Peyer's patch (tissue), 4 donors: ENCODE measurements at regions not wholly inside any gene's neighbourhood (a gene's known extent, or its start where the extent isn't known, plus 50 kb on each side); places are given as distances from the start of the nearest gene placed in this dataset.

Source experiments
- DNase-seq, 3 donors: peaks; one replicate each; pipeline ENCODE4 v3.0.0-alpha.2; 2017 to 2019
- H3K27ac ChIP-seq, 4 donors: fragments of 200-600 bp; sonication (generic); one replicate each; pipeline ENCODE4 v1.5.1; 2016 to 2019
- H3K27me3 ChIP-seq, 2 donors: fragments of 200-600 bp; sonication (generic); one replicate each; pipeline ENCODE4 v1.5.1; 2019
- H3K36me3 ChIP-seq, 3 donors: fragments of 200-600 bp; sonication (generic); one replicate each; pipeline ENCODE4 v1.5.1; 2016 to 2019
- H3K4me1 ChIP-seq, 4 donors: fragments of 200-600 bp; sonication (generic); one replicate each; pipeline ENCODE4 v1.5.1; 2016 to 2019
- H3K4me3 ChIP-seq, 4 donors: fragments of 200-600 bp; sonication (generic); 1 replicate in 3 of 4; 2 replicates in 1 of 4; pipeline ENCODE4 v1.5.1; 2016 to 2019; ENCODE audit warnings: mild to moderate bottlenecking in 1 of 4
- H3K9me3 ChIP-seq, 4 donors: fragments of 200-600 bp; sonication (generic); one replicate each; pipeline ENCODE4 v1.5.1; 2016 to 2019; ENCODE audit warnings: mild to moderate bottlenecking in 1 of 4
- POLR2A ChIP-seq, 2 donors: fragments of 450-650 bp; IDR thresholded peaks; one replicate each; pipeline ENCODE4 v1.5.1; 2017; ENCODE audit warnings: antibody characterized with exemption in 2 of 2, mild to moderate bottlenecking in 2 of 2, moderate library complexity in 2 of 2
- TF ChIP-seq, protein P1 (sequence below), 6 experiments: fragments of 450-650 bp in 4 of 6; fragments of 200-600 bp in 2 of 6; sonication (generic) in 1 of 6; IDR thresholded peaks; one replicate each; pipeline ENCODE4 v1.5.1; 2017 to 2019; ENCODE audit warnings: antibody characterized with exemption in 6 of 6, mild to moderate bottlenecking in 3 of 6, moderate library complexity in 1 of 6

DNA sequence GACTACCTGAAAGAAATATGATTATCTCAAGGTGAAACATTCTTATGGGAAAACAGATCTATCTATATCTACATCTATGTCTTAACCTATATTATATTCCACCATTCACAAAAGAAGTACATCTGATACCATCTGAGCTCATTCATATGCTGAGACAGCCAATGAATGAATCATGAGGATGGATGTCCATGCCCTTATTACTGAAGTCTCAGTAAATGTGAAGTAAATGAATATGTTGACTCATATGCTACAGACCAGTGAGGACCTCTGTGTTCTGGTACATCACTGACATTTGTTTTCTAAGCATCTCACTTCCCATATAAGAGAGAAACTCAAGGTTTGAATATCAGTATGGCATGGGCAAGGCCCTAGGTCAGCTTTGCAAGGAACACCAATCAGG lies 311.2 kb upstream of the TMC3 start:
- Histone ChIP-seq H3K27me3 (no peaks in the 10 kb centered on the region), H3K4me3 (no peak overlapping the region), H3K27ac (no peak overlapping the region), H3K36me3 (no peaks in the 10 kb centered on the region), H3K9me3 (no peaks in the 10 kb centered on the region), H3K4me1 (no peaks in the 10 kb centered on the region)
- TF ChIP-seq, protein P1, sequence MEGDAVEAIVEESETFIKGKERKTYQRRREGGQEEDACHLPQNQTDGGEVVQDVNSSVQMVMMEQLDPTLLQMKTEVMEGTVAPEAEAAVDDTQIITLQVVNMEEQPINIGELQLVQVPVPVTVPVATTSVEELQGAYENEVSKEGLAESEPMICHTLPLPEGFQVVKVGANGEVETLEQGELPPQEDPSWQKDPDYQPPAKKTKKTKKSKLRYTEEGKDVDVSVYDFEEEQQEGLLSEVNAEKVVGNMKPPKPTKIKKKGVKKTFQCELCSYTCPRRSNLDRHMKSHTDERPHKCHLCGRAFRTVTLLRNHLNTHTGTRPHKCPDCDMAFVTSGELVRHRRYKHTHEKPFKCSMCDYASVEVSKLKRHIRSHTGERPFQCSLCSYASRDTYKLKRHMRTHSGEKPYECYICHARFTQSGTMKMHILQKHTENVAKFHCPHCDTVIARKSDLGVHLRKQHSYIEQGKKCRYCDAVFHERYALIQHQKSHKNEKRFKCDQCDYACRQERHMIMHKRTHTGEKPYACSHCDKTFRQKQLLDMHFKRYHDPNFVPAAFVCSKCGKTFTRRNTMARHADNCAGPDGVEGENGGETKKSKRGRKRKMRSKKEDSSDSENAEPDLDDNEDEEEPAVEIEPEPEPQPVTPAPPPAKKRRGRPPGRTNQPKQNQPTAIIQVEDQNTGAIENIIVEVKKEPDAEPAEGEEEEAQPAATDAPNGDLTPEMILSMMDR (IDR thresholded peaks at IDR 0.05): no peak
- TF ChIP-seq POLR2A (IDR thresholded peaks at IDR 0.05): no peak
- no peak for DNase-seq

DNA sequence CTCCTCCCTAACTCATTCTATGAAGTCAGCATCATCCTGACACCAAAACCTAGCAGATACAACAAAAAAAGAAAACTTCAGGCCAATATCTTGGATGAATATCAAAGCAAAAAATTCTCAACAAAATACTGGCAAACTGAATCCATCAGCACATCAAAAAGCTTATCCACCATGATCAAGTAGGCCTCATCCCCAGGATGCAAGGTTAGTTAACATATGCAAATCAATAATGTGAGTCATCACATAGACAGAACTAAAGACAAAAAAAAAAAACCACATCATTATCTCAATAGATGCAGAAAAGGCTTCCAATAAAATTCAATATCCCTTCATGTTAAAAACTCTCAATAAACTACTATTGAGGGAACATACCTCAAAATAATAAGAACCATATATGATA lies 306.8 kb upstream of the TMC3 start:
- Histone ChIP-seq H3K27ac (no peak overlapping the region), H3K4me1 (no peaks in the 10 kb centered on the region), H3K36me3 (no peaks in the 10 kb centered on the region), H3K27me3 (no peaks in the 10 kb centered on the region), H3K9me3 (no peaks in the 10 kb centered on the region), H3K4me3 (no peak overlapping the region)
- no peak for DNase-seq
- TF ChIP-seq, protein P1 (IDR thresholded peaks at IDR 0.05): no peak
- no peak for TF ChIP-seq POLR2A (IDR thresholded peaks at IDR 0.05)

DNA sequence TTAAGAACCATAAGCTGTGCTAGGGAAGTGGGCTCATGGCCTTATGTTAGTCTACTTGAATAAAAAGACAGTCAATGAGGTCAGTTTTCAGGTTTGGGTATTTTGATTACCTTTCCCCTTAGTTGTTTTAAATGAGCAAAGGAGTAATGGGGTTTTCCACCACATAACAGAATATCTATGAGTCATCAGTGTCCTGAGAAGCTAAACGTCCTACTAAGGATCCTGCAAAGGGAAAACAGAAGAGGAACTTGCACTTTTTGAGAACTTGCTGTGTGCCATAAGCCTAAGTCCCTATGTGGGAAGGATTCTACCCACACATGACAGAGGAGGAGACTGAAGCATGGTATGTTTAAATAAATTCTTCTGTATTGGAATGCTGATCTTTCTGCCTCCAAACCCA lies 292.8 kb upstream of the TMC3 start:
- Histone ChIP-seq H3K36me3 (no peaks in the 10 kb centered on the region), H3K27ac (no peak overlapping the region), H3K4me3 (no peak overlapping the region), H3K9me3 (no peaks in the 10 kb centered on the region), H3K27me3 (no peaks in the 10 kb centered on the region), H3K4me1 (no peaks in the 10 kb centered on the region)
- no peak for DNase-seq
- TF ChIP-seq, protein P1 (IDR thresholded peaks at IDR 0.05): no peak
- TF ChIP-seq POLR2A (IDR thresholded peaks at IDR 0.05): no peak

GRCh38 chr15:81660976-81661375 lies 287.0 kb upstream of the TMC3 start:
- Histone ChIP-seq H3K4me3 (no peak overlapping the region), H3K27ac (no peak overlapping the region), H3K27me3 (no peaks in the 10 kb centered on the region), H3K4me1 (no peaks in the 10 kb centered on the region), H3K9me3 (no peaks in the 10 kb centered on the region), H3K36me3 (no peaks in the 10 kb centered on the region)
- DNase-seq: no peak
- TF ChIP-seq POLR2A (IDR thresholded peaks at IDR 0.05): no peak
- TF ChIP-seq, protein P1 (IDR thresholded peaks at IDR 0.05): no peak

GRCh38 chr15:81653259-81653658 lies 279.2 kb upstream of the TMC3 start:
- TF ChIP-seq POLR2A (IDR thresholded peaks at IDR 0.05): no peak
- TF ChIP-seq, protein P1 (IDR thresholded peaks at IDR 0.05): no peak
- peaks cover 0 to 9% (median 1%) of the 10 kb centered on the region in 4 donors for H3K9me3 ChIP-seq

DNA sequence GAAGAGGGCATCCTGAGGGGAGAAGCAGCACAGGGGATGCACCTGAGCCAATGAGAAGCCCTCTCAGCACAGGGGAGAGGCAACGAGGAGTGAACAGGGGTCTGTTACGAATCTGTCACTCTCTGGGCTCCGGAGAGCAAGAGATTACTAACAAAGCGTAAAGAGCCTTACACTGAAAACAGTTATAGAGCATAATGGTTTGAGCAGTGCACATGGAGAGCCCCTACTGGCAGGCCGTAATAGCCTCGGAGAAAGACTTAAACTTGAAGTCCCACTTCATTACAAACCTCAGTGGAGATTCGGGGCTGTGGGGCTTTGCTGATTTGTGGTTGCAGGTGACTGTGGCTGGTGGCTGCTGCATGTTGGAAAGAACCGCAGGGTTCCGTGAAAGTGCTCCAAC lies 271.5 kb upstream of the TMC3 start:
- Histone ChIP-seq H3K36me3 (no peaks in the 10 kb centered on the region), H3K9me3 (no peaks in the 10 kb centered on the region), H3K4me3 (no peak overlapping the region), H3K27ac (no peak overlapping the region), H3K27me3 (no peaks in the 10 kb centered on the region), H3K4me1 (no peaks in the 10 kb centered on the region)
- no peak for DNase-seq
- TF ChIP-seq POLR2A (IDR thresholded peaks at IDR 0.05): no peak
- TF ChIP-seq, protein P1 (IDR thresholded peaks at IDR 0.05): no peak

More at GRCh38 chr15:81653259-81653658, 279.2 kb upstream of the TMC3 start:
- Histone ChIP-seq H3K36me3 (no peaks in the 10 kb centered on the region), H3K27ac (no peak overlapping the region), H3K4me1 (no peaks in the 10 kb centered on the region), H3K4me3 (no peak overlapping the region), H3K27me3 (no peaks in the 10 kb centered on the region)
- no peak for DNase-seq
